Panc1 (cell line): ENCODE measurements at regions not wholly inside any gene's neighbourhood (a gene's known extent, or its start where the extent isn't known, plus 50 kb on each side); places are given as distances from the start of the nearest gene placed in this dataset.

Source experiments
- ATAC-seq: fragments of 200-7000 bp; cut with Tn5 transposase; 2 replicates; pipeline ENCODE4 v1.9.1; 2020; ENCODE audit warnings: mild to moderate bottlenecking, moderate library complexity
- BruUV-seq: library from RNA; stranded (reverse); fragments of 400-500 nt; replicated peaks from 2 replicates; lab custom pipeline; 2021; lab: Mats Ljungman, UMichigan
- CTCF ChIA-PET: fragments of 300-600 bp; sonication (Branson Sonifier 250); formaldehyde crosslinking; loops from one replicate; lab custom pipeline; 2022; ENCODE audit warnings: antibody characterized with exemption; lab: Charles Lee
- POLR2A ChIA-PET: fragments of 300-600 bp; sonication (Branson Sonifier 250); formaldehyde crosslinking; loops from one replicate; lab custom pipeline; 2022; ENCODE audit warnings: antibody characterized with exemption; lab: Charles Lee
- DNase-seq: peaks from one replicate; pipeline ENCODE4 v3.0.0-alpha.2; 2010; ENCODE audit warnings: low read depth, low spot score
- H3K27ac ChIP-seq: 2 replicates; pipeline ENCODE4 v1.5.1; 2011; ENCODE audit warnings: mild to moderate bottlenecking, low read length, inconsistent platforms
- H3K27me3 ChIP-seq: fragments of 200-500 bp; sonication (Bioruptor generic); 2 replicates; pipeline ENCODE4 v1.6.0; 2014; ENCODE audit warnings: low read length, inconsistent platforms; ENCODE audit not compliant: control insufficient read depth, insufficient read depth
- H3K36me3 ChIP-seq: fragments of 200-500 bp; sonication (Bioruptor generic); 2 replicates; pipeline ENCODE4 v1.5.1; 2014; ENCODE audit warnings: inconsistent platforms, mild to moderate bottlenecking, low read length, moderate library complexity; ENCODE audit not compliant: control insufficient read depth, insufficient read depth
- H3K4me1 ChIP-seq: 2 replicates; pipeline ENCODE4 v1.5.1; 2011; ENCODE audit warnings: inconsistent platforms, mild to moderate bottlenecking, low read length, moderate library complexity; ENCODE audit not compliant: control insufficient read depth, insufficient read depth
- H3K4me3 ChIP-seq, 2 experiments: 2 replicates each; pipeline ENCODE4 v1.5.1; 2011 to 2012; ENCODE audit warnings: low read depth in 2 of 2, low read length in 2 of 2, mild to moderate bottlenecking in 2 of 2, inconsistent platforms in 1 of 2, moderate library complexity in 1 of 2
- H3K9me3 ChIP-seq: fragments of 200-500 bp; sonication (Bioruptor generic); 2 replicates; pipeline ENCODE4 v1.5.1; 2014; ENCODE audit warnings: low read depth, mild to moderate bottlenecking, inconsistent platforms, low read length, moderate library complexity; ENCODE audit not compliant: control insufficient read depth, insufficient read depth
- POLR2AphosphoS5 ChIP-seq: IDR thresholded peaks from 2 replicates; pipeline ENCODE4 v1.6.1; 2012; ENCODE audit warnings: mild to moderate bottlenecking, low read depth, low read length, moderate library complexity
- SIN3A ChIP-seq: IDR thresholded peaks from 2 replicates; pipeline ENCODE4 v1.6.1; 2012; ENCODE audit warnings: low read depth, mild to moderate bottlenecking, low read length, moderate library complexity, borderline replicate concordance; ENCODE audit not compliant: insufficient read depth
- TCF7L2 ChIP-seq: IDR thresholded peaks from 2 replicates; pipeline ENCODE4 v1.6.1; 2011; ENCODE audit warnings: mild to moderate bottlenecking, low read depth, low read length, inconsistent platforms
- in situ Hi-C: cut with HindIII; loops from 2 replicates; pipeline ENCODE4 v1.10.0; 2016; ENCODE audit warnings: low sequenced_read_pairs, low pct_unique_long_range_greater_than_20kb
- intact Hi-C: fragments of 100-400 bp; cut with micrococcal nuclease; formaldehyde crosslinking; loops from one replicate; pipeline ENCODE4 v1.10.0; 2022; ENCODE audit not compliant: unreplicated experiment
- TF ChIP-seq, protein P1 (sequence below), 2 experiments: IDR thresholded peaks; 2 replicates each; pipeline ENCODE4 v1.6.1; 2011 to 2012; ENCODE audit warnings: low read depth in 2 of 2, control low read depth in 1 of 2, low read length in 1 of 2, mild to moderate bottlenecking in 1 of 2, moderate library complexity in 1 of 2; ENCODE audit not compliant: insufficient read depth in 1 of 2
- TF ChIP-seq, protein P2 (sequence below): fragments of 450-650 bp; IDR thresholded peaks from 2 replicates; pipeline ENCODE4 v1.5.1; 2017; ENCODE audit warnings: mild to moderate bottlenecking

DNA sequence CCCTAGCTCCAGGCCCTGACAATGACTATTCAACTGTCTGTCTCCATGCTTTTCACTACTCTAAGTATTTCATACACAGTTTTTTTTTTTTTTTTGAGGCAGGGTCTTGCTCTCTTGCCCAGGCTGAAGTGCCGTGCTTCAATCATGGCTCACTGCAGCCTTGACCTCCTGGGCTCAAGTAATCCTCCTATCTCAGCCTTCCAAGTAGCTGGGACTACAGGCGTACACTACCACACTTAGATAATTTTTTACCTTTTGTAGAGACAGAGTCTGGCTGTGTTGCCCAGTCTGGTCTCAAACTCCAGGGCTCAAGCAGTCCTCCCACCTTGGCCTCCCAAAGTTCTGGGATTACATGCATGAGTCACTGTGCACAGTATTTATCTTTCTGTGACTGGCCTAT is 815.4 kb downstream of the DACH1 start:
- BruUV-seq = no TSS peak
- Histone ChIP-seq H3K9me3 (no peaks in the 10 kb centered on the region), H3K4me3 (no peak overlapping the region), H3K27me3 (no peaks in the 10 kb centered on the region), H3K36me3 (no peaks in the 10 kb centered on the region), H3K27ac (no peak overlapping the region), H3K4me1 (no peaks in the 10 kb centered on the region)
- intact Hi-C loops = no loop called here
- DNase-seq = no peak
- ChIA-PET CTCF (no interaction called here), POLR2A (no interaction called here)
- no peak for ATAC-seq
- TF ChIP-seq TCF7L2 = no peak
- TF ChIP-seq POLR2AphosphoS5 = no peak
- TF ChIP-seq, protein P1, sequence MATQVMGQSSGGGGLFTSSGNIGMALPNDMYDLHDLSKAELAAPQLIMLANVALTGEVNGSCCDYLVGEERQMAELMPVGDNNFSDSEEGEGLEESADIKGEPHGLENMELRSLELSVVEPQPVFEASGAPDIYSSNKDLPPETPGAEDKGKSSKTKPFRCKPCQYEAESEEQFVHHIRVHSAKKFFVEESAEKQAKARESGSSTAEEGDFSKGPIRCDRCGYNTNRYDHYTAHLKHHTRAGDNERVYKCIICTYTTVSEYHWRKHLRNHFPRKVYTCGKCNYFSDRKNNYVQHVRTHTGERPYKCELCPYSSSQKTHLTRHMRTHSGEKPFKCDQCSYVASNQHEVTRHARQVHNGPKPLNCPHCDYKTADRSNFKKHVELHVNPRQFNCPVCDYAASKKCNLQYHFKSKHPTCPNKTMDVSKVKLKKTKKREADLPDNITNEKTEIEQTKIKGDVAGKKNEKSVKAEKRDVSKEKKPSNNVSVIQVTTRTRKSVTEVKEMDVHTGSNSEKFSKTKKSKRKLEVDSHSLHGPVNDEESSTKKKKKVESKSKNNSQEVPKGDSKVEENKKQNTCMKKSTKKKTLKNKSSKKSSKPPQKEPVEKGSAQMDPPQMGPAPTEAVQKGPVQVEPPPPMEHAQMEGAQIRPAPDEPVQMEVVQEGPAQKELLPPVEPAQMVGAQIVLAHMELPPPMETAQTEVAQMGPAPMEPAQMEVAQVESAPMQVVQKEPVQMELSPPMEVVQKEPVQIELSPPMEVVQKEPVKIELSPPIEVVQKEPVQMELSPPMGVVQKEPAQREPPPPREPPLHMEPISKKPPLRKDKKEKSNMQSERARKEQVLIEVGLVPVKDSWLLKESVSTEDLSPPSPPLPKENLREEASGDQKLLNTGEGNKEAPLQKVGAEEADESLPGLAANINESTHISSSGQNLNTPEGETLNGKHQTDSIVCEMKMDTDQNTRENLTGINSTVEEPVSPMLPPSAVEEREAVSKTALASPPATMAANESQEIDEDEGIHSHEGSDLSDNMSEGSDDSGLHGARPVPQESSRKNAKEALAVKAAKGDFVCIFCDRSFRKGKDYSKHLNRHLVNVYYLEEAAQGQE (IDR thresholded peaks at IDR 0.05; ENCODE audit: insufficient read depth in 1 of 2, low read depth in 2 of 2, low read length in 1 of 2) = no peak
- TF ChIP-seq SIN3A = no peak
- TF ChIP-seq, protein P2, sequence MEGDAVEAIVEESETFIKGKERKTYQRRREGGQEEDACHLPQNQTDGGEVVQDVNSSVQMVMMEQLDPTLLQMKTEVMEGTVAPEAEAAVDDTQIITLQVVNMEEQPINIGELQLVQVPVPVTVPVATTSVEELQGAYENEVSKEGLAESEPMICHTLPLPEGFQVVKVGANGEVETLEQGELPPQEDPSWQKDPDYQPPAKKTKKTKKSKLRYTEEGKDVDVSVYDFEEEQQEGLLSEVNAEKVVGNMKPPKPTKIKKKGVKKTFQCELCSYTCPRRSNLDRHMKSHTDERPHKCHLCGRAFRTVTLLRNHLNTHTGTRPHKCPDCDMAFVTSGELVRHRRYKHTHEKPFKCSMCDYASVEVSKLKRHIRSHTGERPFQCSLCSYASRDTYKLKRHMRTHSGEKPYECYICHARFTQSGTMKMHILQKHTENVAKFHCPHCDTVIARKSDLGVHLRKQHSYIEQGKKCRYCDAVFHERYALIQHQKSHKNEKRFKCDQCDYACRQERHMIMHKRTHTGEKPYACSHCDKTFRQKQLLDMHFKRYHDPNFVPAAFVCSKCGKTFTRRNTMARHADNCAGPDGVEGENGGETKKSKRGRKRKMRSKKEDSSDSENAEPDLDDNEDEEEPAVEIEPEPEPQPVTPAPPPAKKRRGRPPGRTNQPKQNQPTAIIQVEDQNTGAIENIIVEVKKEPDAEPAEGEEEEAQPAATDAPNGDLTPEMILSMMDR = no peak
- in situ Hi-C loops = no loop called here

DNA sequence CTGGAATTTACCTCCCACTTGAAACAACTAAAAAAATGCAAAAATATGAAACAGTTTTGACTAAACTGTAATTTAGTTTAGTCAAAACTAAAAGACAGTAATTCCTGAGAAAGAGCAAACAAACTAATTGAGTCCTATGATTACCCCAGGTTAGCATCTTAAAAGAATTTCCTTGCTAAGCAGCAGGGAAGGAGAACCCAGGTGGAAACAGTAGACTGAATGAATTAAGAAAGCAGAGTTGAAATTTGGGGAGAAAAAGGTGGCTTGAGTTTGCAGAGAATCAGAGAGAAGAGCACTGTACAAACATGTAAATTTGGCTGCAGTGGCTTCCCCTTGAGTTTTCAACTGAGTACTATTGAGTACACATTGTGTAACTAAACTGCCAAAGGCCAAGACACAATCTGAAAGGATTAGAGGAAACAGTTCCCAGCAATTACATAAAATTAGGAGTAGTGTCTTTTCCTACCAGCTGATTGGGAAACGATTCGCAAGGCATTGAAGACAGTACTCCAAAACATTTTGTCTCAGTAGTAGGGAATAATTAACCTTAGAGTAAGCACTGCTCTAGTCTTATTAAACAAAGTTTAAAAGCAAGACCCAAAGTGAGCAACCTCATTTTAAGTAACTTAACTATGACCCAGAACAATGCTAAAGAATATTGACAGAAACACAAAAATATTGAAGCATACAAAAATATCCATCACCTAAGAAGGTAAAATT is 820.5 kb downstream of the DACH1 start:
- intact Hi-C loops = no loop called here

More for the DNA sequence above, 820.5 kb downstream of the DACH1 start:
- DNase-seq (no peak), ATAC-seq (no peak)
- no TSS peak for BruUV-seq
- Histone ChIP-seq H3K9me3 (no peaks in the 10 kb centered on the region), H3K27ac (no peak overlapping the region), H3K36me3 (no peaks in the 10 kb centered on the region), H3K4me1 (no peaks in the 10 kb centered on the region), H3K4me3 (no peak overlapping the region), H3K27me3 (no peaks in the 10 kb centered on the region)
- ChIA-PET CTCF (no interaction called here), POLR2A (no interaction called here)
- TF ChIP-seq, protein P1 (IDR thresholded peaks at IDR 0.05; ENCODE audit: insufficient read depth in 1 of 2, low read depth in 2 of 2, low read length in 1 of 2) = no peak
- TF ChIP-seq SIN3A (no peak), TCF7L2 (no peak), POLR2AphosphoS5 (no peak)
- TF ChIP-seq, protein P2 = no peak
- in situ Hi-C loops = no loop called here
